Fibroblast of skin of right biceps (primary cell): ENCODE measurements at regions not wholly inside any gene's neighbourhood (a gene's known extent, or its start where the extent isn't known, plus 50 kb on each side); places are given as distances from the start of the nearest gene placed in this dataset.

ENCODE experiments used
- DNase-seq: peaks from one replicate; pipeline ENCODE4 v3.0.0-alpha.2; 2013

GRCh38 chr15:95295896-95296625 lies 1034.4 kb upstream of the NR2F2 start:
- DNase-seq: peak; percentile 91

- DNase-seq: no peak
Observed at GRCh38 chr15:95296643-95297042, 1033.9 kb upstream of the NR2F2 start.

GRCh38 chr15:95298729-95299128 lies 1031.8 kb upstream of the NR2F2 start:
- no peak for DNase-seq

GRCh38 chr15:95300958-95301357 lies 1029.5 kb upstream of the NR2F2 start:
- DNase-seq: peak; percentile 55

GRCh38 chr15:95302206-95302605 lies 1028.3 kb upstream of the NR2F2 start:
- DNase-seq: no peak

GRCh38 chr15:95302809-95303208 lies 1027.7 kb upstream of the NR2F2 start:
- DNase-seq: no peak

GRCh38 chr15:95303713-95304112 lies 1026.8 kb upstream of the NR2F2 start:
- no peak for DNase-seq

GRCh38 chr15:95304151-95304946 lies 1026.2 kb upstream of the NR2F2 start:
- DNase-seq: peak; percentile 26

GRCh38 chr15:95304947-95305400 lies 1025.5 kb upstream of the NR2F2 start:
- no peak for DNase-seq

- DNase-seq: no peak
Observed at GRCh38 chr15:95307115-95307514, 1023.4 kb upstream of the NR2F2 start.

GRCh38 chr15:95319242-95319641 lies 1011.3 kb upstream of the NR2F2 start:
- DNase-seq: no peak

GRCh38 chr15:95323796-95324195 lies 1006.7 kb upstream of the NR2F2 start:
- DNase-seq: no peak

- DNase-seq: no peak
Observed at GRCh38 chr15:95324656-95325055, 1005.8 kb upstream of the NR2F2 start.

- DNase-seq: no peak
Observed at GRCh38 chr15:95325763-95326404, 1004.6 kb upstream of the NR2F2 start.

- DNase-seq: no peak
Observed at GRCh38 chr15:95326431-95327182, 1003.9 kb upstream of the NR2F2 start.

GRCh38 chr15:95327183-95327525 lies 1003.3 kb upstream of the NR2F2 start:
- DNase-seq: no peak

- DNase-seq: no peak
Observed at GRCh38 chr15:95327661-95328060, 1002.8 kb upstream of the NR2F2 start.

GRCh38 chr15:95328559-95328958 lies 1001.9 kb upstream of the NR2F2 start:
- no peak for DNase-seq

GRCh38 chr15:95329362-95329761 lies 1001.1 kb upstream of the NR2F2 start:
- no peak for DNase-seq

- no peak for DNase-seq
Observed at GRCh38 chr15:95341686-95342085, 988.8 kb upstream of the NR2F2 start.

- no peak for DNase-seq
Observed at GRCh38 chr15:95345867-95346266, 984.6 kb upstream of the NR2F2 start.

GRCh38 chr15:95346721-95347475 lies 983.6 kb upstream of the NR2F2 start:
- peak; percentile 44 for DNase-seq
